K562 (cell line): ENCODE measurements at regions not wholly inside any gene's neighbourhood (a gene's known extent, or its start where the extent isn't known, plus 50 kb on each side); places are given as distances from the start of the nearest gene placed in this dataset.

ENCODE experiments used
- ATAC-seq: fragments of 200-7000 bp; cut with Tn5 transposase; 3 replicates; pipeline ENCODE4 v1.9.1; 2020; ENCODE audit warnings: moderate library complexity
- BruUV-seq: library from RNA; stranded (reverse); fragments of 400-500 nt; replicated peaks from 2 replicates; lab custom pipeline; 2021; lab: Mats Ljungman, UMichigan
- CTCF ChIA-PET: fragments of 300-600 bp; formaldehyde crosslinking; extraction: SDS; loops from one replicate; lab custom pipeline; 2021; ENCODE audit warnings: low intra/inter-chr PET ratio; lab: Yijun Ruan, JAX
- POLR2A ChIA-PET: fragments of 300-600, 350-650 bp; sonication (Branson Sonifier 250); formaldehyde crosslinking; extraction: SDS; loops from one replicate; lab custom pipeline; 2021; ENCODE audit warnings: antibody characterized with exemption, inconsistent platforms; lab: Yijun Ruan, JAX
- DNase-seq, 4 experiments: peaks; one replicate each; pipeline versions ENCODE4 v3.0.0 to v3.0.0-alpha.2; 2011 to 2018; ENCODE audit warnings: low spot score in 3 of 4, mixed read lengths in 3 of 4; ENCODE audit errors: extremely low read depth in 1 of 4
- FAIRE-seq: peaks from 2 replicates; lab custom pipeline; 2011; peaks lifted over from hg19 to GRCh38; lab: Jason Lieb, UNC
- H2AFZ ChIP-seq: 2 replicates; pipeline ENCODE4 v1.6.0; 2011; ENCODE audit warnings: low read depth, low read length, control low read depth, inconsistent platforms
- H3K27ac ChIP-seq: fragments of 200-600 bp; 3 replicates; pipeline ENCODE4 v1.8.0; 2011; ENCODE audit warnings: low read depth, mild to moderate bottlenecking, control low read depth, inconsistent platforms, low read length, moderate library complexity, mixed read lengths; ENCODE audit errors: extremely low read depth
- H3K27me3 ChIP-seq, 2 experiments: fragments of 300-600 bp in 1 of 2; 2 replicates in 1 of 2; 3 replicates in 1 of 2; pipeline versions ENCODE4 v1.6.0 to v1.8.0; 2011; ENCODE audit warnings: inconsistent platforms in 2 of 2, low read length in 2 of 2, mild to moderate bottlenecking in 1 of 2, mixed read lengths in 1 of 2, moderate library complexity in 1 of 2; ENCODE audit not compliant: control insufficient read depth in 2 of 2, insufficient read depth in 2 of 2
- H3K36me3 ChIP-seq: fragments of 300-600 bp; 3 replicates; pipeline ENCODE4 v1.8.0; 2011; ENCODE audit warnings: mild to moderate bottlenecking, low read length, inconsistent platforms; ENCODE audit not compliant: control insufficient read depth, insufficient read depth
- H3K4me1 ChIP-seq, 2 experiments: fragments of 200-600 bp in 1 of 2; replicated peaks in 1 of 2; 2 replicates in 1 of 2; 3 replicates in 1 of 2; pipeline versions ENCODE4 v1.5.1 to v1.8.0; 2011; ENCODE audit warnings: inconsistent platforms in 2 of 2, low read length in 2 of 2, mild to moderate bottlenecking in 1 of 2, mixed read lengths in 1 of 2, moderate library complexity in 1 of 2; ENCODE audit not compliant: control insufficient read depth in 2 of 2, insufficient read depth in 2 of 2
- H3K4me2 ChIP-seq: 2 replicates; pipeline ENCODE4 v1.6.1; 2011; ENCODE audit warnings: low read length, control low read depth, inconsistent platforms, mixed read lengths; ENCODE audit not compliant: insufficient read depth
- H3K4me3 ChIP-seq: fragments of 200-600 bp; sonication (generic), shearing (Covaris generic); 2 replicates; pipeline ENCODE4 v1.5.1; 2016; ENCODE audit warnings: control low read depth, inconsistent platforms
- H3K79me2 ChIP-seq: fragments of 200-600 bp; 3 replicates; pipeline ENCODE4 v1.8.0; 2011; ENCODE audit warnings: low read length, inconsistent platforms; ENCODE audit not compliant: control insufficient read depth, insufficient read depth
- H3K9ac ChIP-seq, 2 experiments: 2 replicates each; pipeline versions ENCODE4 v1.6.0 to v1.6.1; 2011; ENCODE audit warnings: low read depth in 2 of 2, low read length in 2 of 2, control low read depth in 1 of 2, inconsistent platforms in 1 of 2, mild to moderate bottlenecking in 1 of 2, mixed read lengths in 1 of 2; ENCODE audit not compliant: insufficient read depth in 1 of 2
- H3K9me1 ChIP-seq: one replicate; pipeline ENCODE4 v1.6.0; 2011; ENCODE audit warnings: inconsistent platforms, mild to moderate bottlenecking, low read length, moderate library complexity; ENCODE audit not compliant: control insufficient read depth, insufficient read depth
- H3K9me3 ChIP-seq: replicated peaks from 2 replicates; pipeline ENCODE4 v1.5.1; 2011; ENCODE audit warnings: low read depth, low read length, inconsistent platforms; ENCODE audit not compliant: control insufficient read depth, insufficient read depth
- H4K20me1 ChIP-seq: replicated peaks from 2 replicates; pipeline ENCODE4 v1.6.1; 2011; ENCODE audit warnings: low read length, inconsistent platforms, mixed read lengths; ENCODE audit not compliant: control insufficient read depth, insufficient read depth
- CXXC5 ChIP-seq: fragments of 250-450 bp; sonication (Bioruptor Pico); IDR thresholded peaks from 2 replicates; pipeline ENCODE4 v1.8.0; 2022; ENCODE audit warnings: inconsistent platforms, mild to moderate bottlenecking, moderate library complexity
- ELK1 ChIP-seq: sonication (generic); formaldehyde crosslinking; IDR thresholded peaks from 2 replicates; pipeline ENCODE4 v1.8.1; 2022; ENCODE audit warnings: missing genetic modification reagents
- ESRRB ChIP-seq: fragments of 250-450 bp; sonication (Bioruptor Pico); IDR thresholded peaks from 2 replicates; pipeline ENCODE4 v1.5.0; 2020; ENCODE audit warnings: mild to moderate bottlenecking, moderate library complexity, borderline replicate concordance
- MGA ChIP-seq: fragments of 450-650 bp; IDR thresholded peaks from 2 replicates; pipeline ENCODE4 v1.6.1; 2016; ENCODE audit warnings: mild to moderate bottlenecking, moderate library complexity
- ZNF124 ChIP-seq: sonication (generic); formaldehyde crosslinking; IDR thresholded peaks from 2 replicates; pipeline ENCODE4 v1.8.1; 2022; ENCODE audit warnings: missing genetic modification reagents
- WGBS: fragments of 100-300 bp; shearing (Covaris generic); methylation state at CpG from one replicate; pipeline ENCODE4 v1.1.6; 2016; ENCODE audit warnings: low coverage, mixed read lengths; ENCODE audit not compliant: insufficient coverage; ENCODE audit errors: missing lambda C conversion rate; 5-methylcytosine and 5-hydroxymethylcytosine counted together
- in situ Hi-C: fragments of 300-500 bp; cut with MboI; formaldehyde crosslinking; loops from 4 replicates; pipeline ENCODE4 v1.15.0; 2018; ENCODE audit warnings: inconsistent platforms, mixed read lengths
- intact Hi-C: fragments of 100-400 bp; cut with micrococcal nuclease; formaldehyde crosslinking; loops from 2 replicates; pipeline ENCODE4 v1.14.2; 2022

DNA sequence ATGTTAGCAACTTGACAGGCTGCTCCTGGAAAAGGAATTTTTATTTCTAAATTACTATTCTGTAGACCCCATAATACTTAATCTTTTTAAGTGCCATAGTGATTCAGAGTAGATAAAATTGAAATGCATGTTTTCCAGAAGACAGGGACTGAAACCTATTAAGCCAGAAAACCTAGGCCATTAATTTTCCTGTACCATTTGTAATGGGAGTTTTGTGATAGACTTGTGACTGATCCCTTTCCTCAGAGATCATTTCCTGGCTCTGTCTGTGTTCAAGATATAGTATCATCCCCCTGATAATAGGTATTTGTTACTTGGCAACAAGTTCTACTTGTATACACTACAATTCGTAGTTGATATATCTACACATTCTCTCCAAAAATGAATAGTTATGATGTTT lies 1609.8 kb downstream of the AMY1C start:
- intact Hi-C loops: no loop called here
- POLR2A ChIA-PET: no interaction called here
- Histone ChIP-seq H3K36me3 (no peaks in the 10 kb centered on the region), H3K9ac (no peak overlapping the region)
- TF ChIP-seq ZNF124: no peak
- TF ChIP-seq ESRRB: no peak
- no peak for TF ChIP-seq MGA
- TF ChIP-seq CXXC5 (CRISPR knock-in tag): no peak
- TF ChIP-seq ELK1 (CRISPR knock-in tag): no peak
- TF ChIP-seq, all 486 proteins: peak for 0
- Histone ChIP-seq H3K9me1 (no peaks in the 10 kb centered on the region), H3K4me1 (no peaks in the 10 kb centered on the region), H3K4me2 (no peak overlapping the region), H3K79me2 (no peaks in the 10 kb centered on the region), H3K4me3 (no peak overlapping the region), H4K20me1 (no peaks in the 10 kb centered on the region), H3K27ac (no peak overlapping the region), H3K27me3 (no peaks in the 10 kb centered on the region), H2AFZ (no peak overlapping the region), H3K9me3 (0 out of 2 replicates have a peak, but pooled peaks cover 2% of the 10 kb centered on the region)
- CTCF ChIA-PET: no interaction called here
- ATAC-seq (no peak), DNase-seq (no peak), FAIRE-seq (no peak)
- WGBS: 0% methylated on average over 1 of the region's 1 CpG
- in situ Hi-C loops: no loop called here
- BruUV-seq: no TSS peak
